ENCODE measurements at regions not wholly inside any gene's neighbourhood (a gene's known extent, or its start where the extent isn't known, plus 50 kb on each side); places are given as distances from the start of the nearest gene placed in this dataset.

- Histone ChIP-seq H3K27me3 (ENCODE audit: control insufficient read depth, insufficient read depth, low read length) (no peaks in the 10 kb centered on the region), H3K27ac (ENCODE audit: low read length) (no peak overlapping the region), H3K36me3 (ENCODE audit: control insufficient read depth, insufficient read depth, low read length) (no peaks in the 10 kb centered on the region), H3K9me3 (ENCODE audit: control insufficient read depth, insufficient read depth, low read depth, low read length) (no peaks in the 10 kb centered on the region), H3K4me3 (ENCODE audit: low read depth in 2 of 2, low read length in 2 of 2) (no peak overlapping the region), H3K4me1 (ENCODE audit: control insufficient read depth, insufficient read depth, low read length) (no peaks in the 10 kb centered on the region)
- intact Hi-C loops (cut with micrococcal nuclease; ENCODE audit: unreplicated experiment): no loop called here
- DNase-seq (ENCODE audit: low read depth, low spot score): no peak
- ATAC-seq: no peak
- BruUV-seq (replicated peaks): no TSS peak
- in situ Hi-C loops (cut with HindIII; ENCODE audit: low pct_unique_long_range_greater_than_20kb, low sequenced_read_pairs): no loop called here
- no peak for TF ChIP-seq REST (IDR thresholded peaks at IDR 0.05; ENCODE audit: insufficient read depth in 1 of 2, low read depth in 2 of 2, low read length in 1 of 2)
- no peak for TF ChIP-seq POLR2AphosphoS5 (IDR thresholded peaks at IDR 0.05; ENCODE audit: low read depth, low read length)
- TF ChIP-seq SIN3A (IDR thresholded peaks at IDR 0.05; ENCODE audit: borderline replicate concordance, insufficient read depth, low read depth, low read length): no peak
- no peak for TF ChIP-seq TCF7L2 (IDR thresholded peaks at IDR 0.05; ENCODE audit: low read depth, low read length)
- TF ChIP-seq CTCF (IDR thresholded peaks at IDR 0.05): no peak
- POLR2A ChIA-PET: no interaction called here
- CTCF ChIA-PET: no interaction called here
Observed at GRCh38 chr6:22221630-22222029, 75.2 kb downstream of the PRL start.

GRCh38 chr6:22222469-22222868, 74.4 kb downstream of the PRL start:
- H3K27me3 ChIP-seq (ENCODE audit: control insufficient read depth, insufficient read depth, low read length): no peaks in the 10 kb centered on the region
- in situ Hi-C loops (cut with HindIII; ENCODE audit: low pct_unique_long_range_greater_than_20kb, low sequenced_read_pairs): no loop called here
- no peak for ATAC-seq
- no peaks in the 10 kb centered on the region for H3K4me1 ChIP-seq (ENCODE audit: control insufficient read depth, insufficient read depth, low read length)
- no TSS peak for BruUV-seq (replicated peaks)
- intact Hi-C loops (cut with micrococcal nuclease; ENCODE audit: unreplicated experiment): no loop called here
- ChIA-PET POLR2A (no interaction called here), CTCF (no interaction called here)
- H3K9me3 ChIP-seq (ENCODE audit: control insufficient read depth, insufficient read depth, low read depth, low read length): no peaks in the 10 kb centered on the region
- no peak for DNase-seq (ENCODE audit: low read depth, low spot score)
- no peak for TF ChIP-seq REST (IDR thresholded peaks at IDR 0.05; ENCODE audit: insufficient read depth in 1 of 2, low read depth in 2 of 2, low read length in 1 of 2)
- TF ChIP-seq CTCF (IDR thresholded peaks at IDR 0.05): no peak
- TF ChIP-seq SIN3A (IDR thresholded peaks at IDR 0.05; ENCODE audit: borderline replicate concordance, insufficient read depth, low read depth, low read length): no peak
- no peak for TF ChIP-seq TCF7L2 (IDR thresholded peaks at IDR 0.05; ENCODE audit: low read depth, low read length)
- TF ChIP-seq POLR2AphosphoS5 (IDR thresholded peaks at IDR 0.05; ENCODE audit: low read depth, low read length): no peak
- no peak overlapping the region for H3K27ac ChIP-seq (ENCODE audit: low read length)
- H3K4me3 ChIP-seq (ENCODE audit: low read depth in 2 of 2, low read length in 2 of 2): no peak overlapping the region
- no peaks in the 10 kb centered on the region for H3K36me3 ChIP-seq (ENCODE audit: control insufficient read depth, insufficient read depth, low read length)
